A549 (cell line): ENCODE measurements at regions not wholly inside any gene's neighbourhood (a gene's known extent, or its start where the extent isn't known, plus 50 kb on each side); places are given as distances from the start of the nearest gene placed in this dataset.

Experiments used
- ATAC-seq, 2 experiments: fragments of 200-7000 bp in 1 of 2; fragments of >200 bp in 1 of 2; cut with Nextera tagmentation in 1 of 2; cut with Tn5 transposase in 1 of 2; 3 replicates each; pipeline versions ENCODE4 v1.8.0 to v1.9.1; 2018 to 2020; ENCODE audit warnings: mild to moderate bottlenecking in 1 of 2, moderate library complexity in 1 of 2
- CTCF ChIA-PET: fragments of 300-600 bp; sonication (Branson Sonifier 250); formaldehyde crosslinking; extraction: SDS; loops from one replicate; lab custom pipeline; 2021; ENCODE audit warnings: antibody characterized with exemption, inconsistent platforms; lab: Yijun Ruan, JAX
- POLR2A ChIA-PET: fragments of 350-600 bp; formaldehyde crosslinking; extraction: SDS; loops from one replicate; lab custom pipeline; 2021; ENCODE audit warnings: antibody characterized with exemption, inconsistent platforms; lab: Yijun Ruan, JAX
- DNase-seq, 2 experiments: peaks; one replicate each; pipeline versions ENCODE4 v3.0.0 to v3.0.0-alpha.2; 2011 to 2016; ENCODE audit warnings: low read depth in 1 of 2, low spot score in 1 of 2
- FAIRE-seq: peaks from 2 replicates; lab custom pipeline; 2011; peaks lifted over from hg19 to GRCh38; lab: Jason Lieb, UNC
- H3K27ac ChIP-seq, 2 experiments: fragments of >200 bp; sonication (Bioruptor Twin); formaldehyde crosslinking; 3 replicates each; pipeline ENCODE4 v1.5.1; 2016 to 2017
- H3K4me1 ChIP-seq: fragments of >200 bp; sonication (Bioruptor Twin); formaldehyde crosslinking; 3 replicates; pipeline ENCODE4 v1.6.1; 2016
- H3K4me2 ChIP-seq: fragments of >200 bp; sonication (Bioruptor Twin); formaldehyde crosslinking; 3 replicates; pipeline ENCODE4 v1.6.1; 2016
- H3K4me3 ChIP-seq: fragments of >200 bp; sonication (Bioruptor Twin); formaldehyde crosslinking; 3 replicates; pipeline ENCODE4 v1.5.1; 2016
- H3K9me3 ChIP-seq: fragments of >200 bp; sonication (Bioruptor Twin); formaldehyde crosslinking; 3 replicates; pipeline ENCODE4 v1.6.1; 2016
- CBX8 ChIP-seq: fragments of 200-600 bp; sonication (generic); IDR thresholded peaks from 2 replicates; pipeline ENCODE4 v1.6.1; 2016
- CHD4 ChIP-seq: fragments of 200-600 bp; sonication (generic); IDR thresholded peaks from 2 replicates; pipeline ENCODE4 v1.6.1; 2016; ENCODE audit warnings: antibody characterized with exemption, mild to moderate bottlenecking, borderline replicate concordance
- EP300 ChIP-seq, 2 experiments: fragments of >200 bp; sonication (Bioruptor Twin); formaldehyde crosslinking; IDR thresholded peaks; 2 replicates in 1 of 2; 3 replicates in 1 of 2; pipeline ENCODE4 v1.6.1; 2016 to 2017
- ESRRA ChIP-seq: fragments of 150-350 bp; IDR thresholded peaks from 2 replicates; pipeline ENCODE4 v1.6.1; 2014; ENCODE audit warnings: mild to moderate bottlenecking, low read length, borderline replicate concordance
- FOSL2 ChIP-seq, 2 experiments: fragments of 450-650 bp in 1 of 2; fragments of >200 bp in 1 of 2; sonication (Bioruptor Twin) in 1 of 2; formaldehyde crosslinking; IDR thresholded peaks; 2 replicates each; pipeline versions ENCODE4 v1.5.0 to v1.6.1; 2016 to 2020; ENCODE audit warnings: mild to moderate bottlenecking in 1 of 2, moderate library complexity in 1 of 2
- HOXB13 ChIP-seq: fragments of 250-450 bp; sonication (Bioruptor Pico); IDR thresholded peaks from 2 replicates; pipeline ENCODE4 v1.5.0; 2020; ENCODE audit warnings: low read depth, mild to moderate bottlenecking, moderate library complexity
- JUN ChIP-seq, 2 experiments: fragments of >200 bp; sonication (Bioruptor Twin); formaldehyde crosslinking; IDR thresholded peaks; 2 replicates in 1 of 2; 3 replicates in 1 of 2; pipeline ENCODE4 v1.6.1; 2016 to 2017
- KDM5A ChIP-seq: fragments of 200-600 bp; sonication (generic); IDR thresholded peaks from 2 replicates; pipeline ENCODE4 v1.6.1; 2016; ENCODE audit warnings: antibody characterized with exemption, mild to moderate bottlenecking
- MAZ ChIP-seq: fragments of 150-350 bp; IDR thresholded peaks from 2 replicates; pipeline ENCODE4 v1.6.1; 2014; ENCODE audit warnings: antibody characterized with exemption, low read depth, low read length, borderline replicate concordance
- POLR2A ChIP-seq: IDR thresholded peaks from 2 replicates; pipeline ENCODE4 v1.6.1; 2012; ENCODE audit warnings: mild to moderate bottlenecking, low read length
- RFX5 ChIP-seq: fragments of 450-650 bp; IDR thresholded peaks from 2 replicates; pipeline ENCODE4 v1.7.1; 2014; ENCODE audit warnings: antibody characterized with exemption, mild to moderate bottlenecking, moderate library complexity
- WGBS: methylation state at CpG from one replicate; pipeline ENCODE4 v1.1.6; 2017; ENCODE audit errors: missing lambda C conversion rate; 5-methylcytosine and 5-hydroxymethylcytosine counted together
- TF ChIP-seq, protein P1 (sequence below): fragments of 200-600 bp; sonication (generic); IDR thresholded peaks from 2 replicates; pipeline ENCODE4 v1.6.1; 2016; ENCODE audit warnings: antibody characterized with exemption, mild to moderate bottlenecking, moderate library complexity
- TF ChIP-seq, protein P2 (sequence below): fragments of >200 bp; sonication (Bioruptor Twin); formaldehyde crosslinking; IDR thresholded peaks from 3 replicates; pipeline ENCODE4 v1.6.1; 2016
- TF ChIP-seq, protein P3 (sequence below): IDR thresholded peaks from 2 replicates; pipeline ENCODE4 v1.6.1; 2012; ENCODE audit warnings: low read depth, borderline replicate concordance
- TF ChIP-seq, protein P4 (sequence below): fragments of 150-350 bp; IDR thresholded peaks from 2 replicates; pipeline ENCODE4 v1.6.1; 2014; ENCODE audit warnings: low read depth, mild to moderate bottlenecking, low read length
- TF ChIP-seq, protein P5 (sequence below): fragments of >200 bp; sonication (Bioruptor Twin); formaldehyde crosslinking; IDR thresholded peaks from 3 replicates; pipeline ENCODE4 v1.5.1; 2016
- TF ChIP-seq, protein P6 (sequence below): fragments of 450-650 bp; IDR thresholded peaks from 2 replicates; pipeline ENCODE4 v1.6.1; 2014; ENCODE audit warnings: antibody characterized with exemption

DNA sequence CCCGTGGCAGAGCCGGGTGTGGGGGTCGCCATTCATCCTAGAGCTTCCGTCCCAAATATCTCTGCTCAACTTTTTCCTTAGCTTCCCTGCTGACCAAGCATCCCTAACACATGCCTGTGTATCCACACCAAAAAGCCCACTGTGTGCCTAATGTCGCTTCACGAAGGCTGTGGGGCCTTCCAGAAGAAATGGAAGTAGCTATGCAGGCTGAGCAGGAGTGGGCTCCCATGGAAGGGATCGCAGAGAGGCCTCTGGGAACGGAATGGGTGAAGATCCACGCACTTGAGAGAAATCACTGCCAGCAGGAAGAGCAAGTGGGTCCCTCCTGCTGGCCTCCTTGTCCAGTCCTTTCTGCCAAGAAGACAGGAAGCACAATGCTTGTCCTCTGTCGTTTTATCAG is 136.0 kb downstream of the SOX1 start:
- no peak overlapping the region for H3K4me3 ChIP-seq
- H3K4me2 ChIP-seq = no peak overlapping the region
- ATAC-seq (no peak), DNase-seq (no peak), FAIRE-seq (no peak)
- H3K27ac ChIP-seq = no peak overlapping the region
- H3K9me3 ChIP-seq = no peaks in the 10 kb centered on the region
- ChIA-PET POLR2A (no interaction called here), CTCF (no interaction called here)
- TF ChIP-seq, protein P1, sequence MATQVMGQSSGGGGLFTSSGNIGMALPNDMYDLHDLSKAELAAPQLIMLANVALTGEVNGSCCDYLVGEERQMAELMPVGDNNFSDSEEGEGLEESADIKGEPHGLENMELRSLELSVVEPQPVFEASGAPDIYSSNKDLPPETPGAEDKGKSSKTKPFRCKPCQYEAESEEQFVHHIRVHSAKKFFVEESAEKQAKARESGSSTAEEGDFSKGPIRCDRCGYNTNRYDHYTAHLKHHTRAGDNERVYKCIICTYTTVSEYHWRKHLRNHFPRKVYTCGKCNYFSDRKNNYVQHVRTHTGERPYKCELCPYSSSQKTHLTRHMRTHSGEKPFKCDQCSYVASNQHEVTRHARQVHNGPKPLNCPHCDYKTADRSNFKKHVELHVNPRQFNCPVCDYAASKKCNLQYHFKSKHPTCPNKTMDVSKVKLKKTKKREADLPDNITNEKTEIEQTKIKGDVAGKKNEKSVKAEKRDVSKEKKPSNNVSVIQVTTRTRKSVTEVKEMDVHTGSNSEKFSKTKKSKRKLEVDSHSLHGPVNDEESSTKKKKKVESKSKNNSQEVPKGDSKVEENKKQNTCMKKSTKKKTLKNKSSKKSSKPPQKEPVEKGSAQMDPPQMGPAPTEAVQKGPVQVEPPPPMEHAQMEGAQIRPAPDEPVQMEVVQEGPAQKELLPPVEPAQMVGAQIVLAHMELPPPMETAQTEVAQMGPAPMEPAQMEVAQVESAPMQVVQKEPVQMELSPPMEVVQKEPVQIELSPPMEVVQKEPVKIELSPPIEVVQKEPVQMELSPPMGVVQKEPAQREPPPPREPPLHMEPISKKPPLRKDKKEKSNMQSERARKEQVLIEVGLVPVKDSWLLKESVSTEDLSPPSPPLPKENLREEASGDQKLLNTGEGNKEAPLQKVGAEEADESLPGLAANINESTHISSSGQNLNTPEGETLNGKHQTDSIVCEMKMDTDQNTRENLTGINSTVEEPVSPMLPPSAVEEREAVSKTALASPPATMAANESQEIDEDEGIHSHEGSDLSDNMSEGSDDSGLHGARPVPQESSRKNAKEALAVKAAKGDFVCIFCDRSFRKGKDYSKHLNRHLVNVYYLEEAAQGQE = no peak
- TF ChIP-seq, protein P2, sequence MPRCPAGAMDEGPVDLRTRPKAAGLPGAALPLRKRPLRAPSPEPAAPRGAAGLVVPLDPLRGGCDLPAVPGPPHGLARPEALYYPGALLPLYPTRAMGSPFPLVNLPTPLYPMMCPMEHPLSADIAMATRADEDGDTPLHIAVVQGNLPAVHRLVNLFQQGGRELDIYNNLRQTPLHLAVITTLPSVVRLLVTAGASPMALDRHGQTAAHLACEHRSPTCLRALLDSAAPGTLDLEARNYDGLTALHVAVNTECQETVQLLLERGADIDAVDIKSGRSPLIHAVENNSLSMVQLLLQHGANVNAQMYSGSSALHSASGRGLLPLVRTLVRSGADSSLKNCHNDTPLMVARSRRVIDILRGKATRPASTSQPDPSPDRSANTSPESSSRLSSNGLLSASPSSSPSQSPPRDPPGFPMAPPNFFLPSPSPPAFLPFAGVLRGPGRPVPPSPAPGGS = no peak
- TF ChIP-seq ESRRA = no peak
- TF ChIP-seq JUN (IDR thresholded peaks at IDR 0.05) = no peak
- no peak for TF ChIP-seq EP300 (IDR thresholded peaks at IDR 0.05)
- TF ChIP-seq, protein P3, sequence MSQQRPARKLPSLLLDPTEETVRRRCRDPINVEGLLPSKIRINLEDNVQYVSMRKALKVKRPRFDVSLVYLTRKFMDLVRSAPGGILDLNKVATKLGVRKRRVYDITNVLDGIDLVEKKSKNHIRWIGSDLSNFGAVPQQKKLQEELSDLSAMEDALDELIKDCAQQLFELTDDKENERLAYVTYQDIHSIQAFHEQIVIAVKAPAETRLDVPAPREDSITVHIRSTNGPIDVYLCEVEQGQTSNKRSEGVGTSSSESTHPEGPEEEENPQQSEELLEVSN = no peak
- no peak for TF ChIP-seq HOXB13 (CRISPR knock-in tag)
- TF ChIP-seq FOSL2 (IDR thresholded peaks at IDR 0.05) = no peak
- TF ChIP-seq FOSL2 (CRISPR knock-in tag; IDR thresholded peaks at IDR 0.05) = no peak
- TF ChIP-seq POLR2A = no peak
- no peak for TF ChIP-seq CHD4
- TF ChIP-seq KDM5A = no peak
- no peak for TF ChIP-seq RFX5
- H3K4me1 ChIP-seq = no peaks in the 10 kb centered on the region
- WGBS = 25% methylated on average over 10 of the region's 10 CpGs

DNA sequence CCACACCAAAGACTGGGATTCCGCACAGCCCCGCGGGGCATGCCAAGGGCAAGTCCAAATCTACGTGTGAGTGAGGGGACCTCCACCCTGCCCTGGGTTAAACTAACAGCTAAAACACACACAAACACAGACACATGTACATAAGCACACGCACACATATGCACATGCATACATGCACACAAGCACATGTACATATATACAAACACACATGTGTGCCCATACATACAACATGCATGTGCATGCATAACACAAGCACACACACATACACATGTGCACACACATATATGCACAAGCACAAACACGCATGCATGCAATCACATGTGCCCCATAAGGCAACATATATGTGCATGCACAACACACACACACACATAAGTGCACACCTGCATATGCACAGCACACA is 136.7 kb downstream of the SOX1 start:
- no peaks in the 10 kb centered on the region for H3K4me1 ChIP-seq
- H3K4me3 ChIP-seq = no peak overlapping the region
- DNase-seq (no peak), FAIRE-seq (no peak), ATAC-seq (no peak)
- TF ChIP-seq, protein P2 = no peak
- TF ChIP-seq ESRRA (no peak), MAZ (no peak), CBX8 (no peak), EP300 (IDR thresholded peaks at IDR 0.05) (no peak), JUN (IDR thresholded peaks at IDR 0.05) (no peak), KDM5A (no peak)
- TF ChIP-seq, protein P4, sequence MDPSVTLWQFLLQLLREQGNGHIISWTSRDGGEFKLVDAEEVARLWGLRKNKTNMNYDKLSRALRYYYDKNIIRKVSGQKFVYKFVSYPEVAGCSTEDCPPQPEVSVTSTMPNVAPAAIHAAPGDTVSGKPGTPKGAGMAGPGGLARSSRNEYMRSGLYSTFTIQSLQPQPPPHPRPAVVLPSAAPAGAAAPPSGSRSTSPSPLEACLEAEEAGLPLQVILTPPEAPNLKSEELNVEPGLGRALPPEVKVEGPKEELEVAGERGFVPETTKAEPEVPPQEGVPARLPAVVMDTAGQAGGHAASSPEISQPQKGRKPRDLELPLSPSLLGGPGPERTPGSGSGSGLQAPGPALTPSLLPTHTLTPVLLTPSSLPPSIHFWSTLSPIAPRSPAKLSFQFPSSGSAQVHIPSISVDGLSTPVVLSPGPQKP = no peak
- TF ChIP-seq, protein P5, sequence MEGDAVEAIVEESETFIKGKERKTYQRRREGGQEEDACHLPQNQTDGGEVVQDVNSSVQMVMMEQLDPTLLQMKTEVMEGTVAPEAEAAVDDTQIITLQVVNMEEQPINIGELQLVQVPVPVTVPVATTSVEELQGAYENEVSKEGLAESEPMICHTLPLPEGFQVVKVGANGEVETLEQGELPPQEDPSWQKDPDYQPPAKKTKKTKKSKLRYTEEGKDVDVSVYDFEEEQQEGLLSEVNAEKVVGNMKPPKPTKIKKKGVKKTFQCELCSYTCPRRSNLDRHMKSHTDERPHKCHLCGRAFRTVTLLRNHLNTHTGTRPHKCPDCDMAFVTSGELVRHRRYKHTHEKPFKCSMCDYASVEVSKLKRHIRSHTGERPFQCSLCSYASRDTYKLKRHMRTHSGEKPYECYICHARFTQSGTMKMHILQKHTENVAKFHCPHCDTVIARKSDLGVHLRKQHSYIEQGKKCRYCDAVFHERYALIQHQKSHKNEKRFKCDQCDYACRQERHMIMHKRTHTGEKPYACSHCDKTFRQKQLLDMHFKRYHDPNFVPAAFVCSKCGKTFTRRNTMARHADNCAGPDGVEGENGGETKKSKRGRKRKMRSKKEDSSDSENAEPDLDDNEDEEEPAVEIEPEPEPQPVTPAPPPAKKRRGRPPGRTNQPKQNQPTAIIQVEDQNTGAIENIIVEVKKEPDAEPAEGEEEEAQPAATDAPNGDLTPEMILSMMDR = no peak
- TF ChIP-seq, protein P6, sequence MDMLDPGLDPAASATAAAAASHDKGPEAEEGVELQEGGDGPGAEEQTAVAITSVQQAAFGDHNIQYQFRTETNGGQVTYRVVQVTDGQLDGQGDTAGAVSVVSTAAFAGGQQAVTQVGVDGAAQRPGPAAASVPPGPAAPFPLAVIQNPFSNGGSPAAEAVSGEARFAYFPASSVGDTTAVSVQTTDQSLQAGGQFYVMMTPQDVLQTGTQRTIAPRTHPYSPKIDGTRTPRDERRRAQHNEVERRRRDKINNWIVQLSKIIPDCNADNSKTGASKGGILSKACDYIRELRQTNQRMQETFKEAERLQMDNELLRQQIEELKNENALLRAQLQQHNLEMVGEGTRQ = no peak
- CTCF ChIA-PET = no interaction called here
- no peak overlapping the region for H3K27ac ChIP-seq
- no peak overlapping the region for H3K4me2 ChIP-seq
- 50% methylated on average over 3 of the region's 6 CpGs for WGBS
- no peaks in the 10 kb centered on the region for H3K9me3 ChIP-seq
- POLR2A ChIA-PET = no interaction called here
